ENCODE measurements at regions not wholly inside any gene's neighbourhood (a gene's known extent, or its start where the extent isn't known, plus 50 kb on each side); places are given as distances from the start of the nearest gene placed in this dataset.

DNA sequence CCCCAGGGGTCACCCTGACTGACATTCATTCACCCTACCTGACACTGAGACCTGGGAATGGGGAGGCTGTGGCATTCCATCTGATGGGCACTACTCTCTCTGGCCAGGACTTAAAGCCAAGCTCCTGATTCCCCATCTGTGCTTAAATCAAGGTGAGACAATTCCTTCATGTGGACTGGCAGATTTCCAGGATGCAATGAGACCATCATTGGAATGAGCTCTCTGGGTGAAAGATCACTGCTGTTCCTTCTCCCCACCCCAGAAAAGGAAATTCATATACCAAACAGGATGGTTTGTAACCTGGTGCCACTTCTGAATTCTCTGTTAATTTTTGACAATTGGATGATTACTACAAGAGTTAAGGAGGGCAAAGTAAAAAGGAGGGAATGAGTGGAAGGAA is 354.8 kb downstream of the MID1IP1 start:
- TF ChIP-seq, protein P1, sequence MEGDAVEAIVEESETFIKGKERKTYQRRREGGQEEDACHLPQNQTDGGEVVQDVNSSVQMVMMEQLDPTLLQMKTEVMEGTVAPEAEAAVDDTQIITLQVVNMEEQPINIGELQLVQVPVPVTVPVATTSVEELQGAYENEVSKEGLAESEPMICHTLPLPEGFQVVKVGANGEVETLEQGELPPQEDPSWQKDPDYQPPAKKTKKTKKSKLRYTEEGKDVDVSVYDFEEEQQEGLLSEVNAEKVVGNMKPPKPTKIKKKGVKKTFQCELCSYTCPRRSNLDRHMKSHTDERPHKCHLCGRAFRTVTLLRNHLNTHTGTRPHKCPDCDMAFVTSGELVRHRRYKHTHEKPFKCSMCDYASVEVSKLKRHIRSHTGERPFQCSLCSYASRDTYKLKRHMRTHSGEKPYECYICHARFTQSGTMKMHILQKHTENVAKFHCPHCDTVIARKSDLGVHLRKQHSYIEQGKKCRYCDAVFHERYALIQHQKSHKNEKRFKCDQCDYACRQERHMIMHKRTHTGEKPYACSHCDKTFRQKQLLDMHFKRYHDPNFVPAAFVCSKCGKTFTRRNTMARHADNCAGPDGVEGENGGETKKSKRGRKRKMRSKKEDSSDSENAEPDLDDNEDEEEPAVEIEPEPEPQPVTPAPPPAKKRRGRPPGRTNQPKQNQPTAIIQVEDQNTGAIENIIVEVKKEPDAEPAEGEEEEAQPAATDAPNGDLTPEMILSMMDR (IDR thresholded peaks at IDR 0.05): no peak
- TF ChIP-seq POLR2A (IDR thresholded peaks at IDR 0.05): no peak
- no peak for TF ChIP-seq EP300 (IDR thresholded peaks at IDR 0.05)
- no peak for TF ChIP-seq POLR2AphosphoS5 (IDR thresholded peaks at IDR 0.05)
